Lung (tissue), 11 donors: ENCODE measurements at regions not wholly inside any gene's neighbourhood (a gene's known extent, or its start where the extent isn't known, plus 50 kb on each side); places are given as distances from the start of the nearest gene placed in this dataset.
"Not testable (repeated sequence)": the region's sequence is repeated elsewhere in the genome, so short reads cannot be mapped to it uniquely, and the experiment has no call there.

ENCODE experiments used
- ATAC-seq: fragments of 200-7000 bp; cut with Tn5 transposase; one replicate; pipeline ENCODE4 v1.9.1; 2020; ENCODE audit warnings: moderate number of reproducible peaks; ENCODE audit not compliant: insufficient read depth, low FRiP score
- DNase-seq, 3 donors: peaks; one replicate each; pipeline ENCODE4 v3.0.0-alpha.2; 2013 to 2017
- H3K27ac ChIP-seq, 2 donors: one replicate each; pipeline ENCODE4 v1.5.1; 2013; ENCODE audit warnings: mild to moderate bottlenecking in 2 of 2, moderate library complexity in 2 of 2, control low read depth in 1 of 2, inconsistent platforms in 1 of 2, low read depth in 1 of 2, low read length in 1 of 2
- H3K27me3 ChIP-seq, 3 donors: one replicate each; pipeline ENCODE4 v1.5.1; 2013; ENCODE audit warnings: low read length in 2 of 3; ENCODE audit not compliant: control insufficient read depth in 3 of 3, insufficient read depth in 3 of 3
- H3K36me3 ChIP-seq, 4 donors: one replicate each; pipeline ENCODE4 v1.5.1; 2013; ENCODE audit warnings: low read length in 4 of 4, mild to moderate bottlenecking in 1 of 4, moderate library complexity in 1 of 4; ENCODE audit not compliant: control insufficient read depth in 4 of 4, insufficient read depth in 4 of 4
- H3K4me1 ChIP-seq, 5 donors: one replicate each; pipeline ENCODE4 v1.5.1; 2013; ENCODE audit warnings: low read length in 5 of 5, mild to moderate bottlenecking in 2 of 5, moderate library complexity in 1 of 5; ENCODE audit not compliant: control insufficient read depth in 5 of 5, insufficient read depth in 5 of 5
- H3K4me3 ChIP-seq: one replicate; pipeline ENCODE4 v1.5.1; 2013; ENCODE audit warnings: mild to moderate bottlenecking, control low read depth, moderate library complexity
- H3K9ac ChIP-seq, 2 donors: one replicate each; pipeline ENCODE4 v1.5.1; 2013; ENCODE audit warnings: low read length in 2 of 2, control low read depth in 1 of 2; ENCODE audit not compliant: insufficient read depth in 1 of 2
- H3K9me3 ChIP-seq, 4 donors: one replicate each; pipeline ENCODE4 v1.5.1; 2013; ENCODE audit warnings: low read length in 3 of 4, mild to moderate bottlenecking in 1 of 4, moderate library complexity in 1 of 4; ENCODE audit not compliant: control insufficient read depth in 4 of 4, insufficient read depth in 3 of 4
- CTCF ChIP-seq: IDR thresholded peaks from 2 replicates; pipeline ENCODE4 v1.5.1; 2012; ENCODE audit warnings: mild to moderate bottlenecking; ENCODE audit errors: control extremely low read depth, extremely low read depth
- WGBS, 2 donors: extraction: QIAGEN DNeasy Blood & Tissue Kit; methylation state at CpG; one replicate each; pipeline ENCODE4 v1.1.7; 2013; 5-methylcytosine and 5-hydroxymethylcytosine counted together
- donor health status: control.
- donor health status: control.
- donor health status: Bipolar disorder and iron deficiency.
- donor health status: healthy.
- donor health status: DM: yes; HTN: yes; CAD: no.

DNA sequence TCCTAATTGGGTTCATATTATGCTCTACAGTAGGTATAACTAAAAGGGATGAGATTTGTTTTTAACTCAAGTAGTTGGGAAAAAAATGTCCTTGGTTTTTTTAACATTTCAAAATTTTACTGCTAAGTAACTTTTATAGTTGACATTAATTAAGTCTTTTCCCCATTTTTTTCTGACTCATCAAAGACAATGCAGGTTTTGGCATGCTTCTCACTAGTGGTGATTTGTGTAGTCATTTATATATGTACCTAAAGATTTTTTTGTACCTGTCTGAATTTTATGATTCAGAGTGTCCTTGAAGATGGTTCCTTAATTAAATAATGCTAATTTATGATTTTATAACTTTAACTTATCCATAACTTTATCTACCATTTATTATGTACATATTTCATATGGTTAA lies 882.3 kb upstream of the TMEFF2 start:
- Histone ChIP-seq H3K4me1 (no peaks in the 10 kb centered on the region), H3K4me3 (no peak overlapping the region), H3K27ac (no peak overlapping the region), H3K9me3 (no peaks in the 10 kb centered on the region), H3K9ac (no peak overlapping the region), H3K36me3 (no peaks in the 10 kb centered on the region), H3K27me3 (no peaks in the 10 kb centered on the region)
- ATAC-seq: no peak
- DNase-seq: no peak
- no peak for TF ChIP-seq CTCF

GRCh38 chr2:193074933-193075332 lies 880.2 kb upstream of the TMEFF2 start:
- H3K27me3 ChIP-seq: no peaks in the 10 kb centered on the region
- H3K36me3 ChIP-seq: no peaks in the 10 kb centered on the region
- ATAC-seq: no peak
- H3K4me3 ChIP-seq: no peak overlapping the region
- 79 to 86% methylated on average over 2 of the region's 2 CpGs for WGBS, 2 donors
- no peak for DNase-seq
- no peak for TF ChIP-seq CTCF
- H3K9ac ChIP-seq: no peak overlapping the region
- peaks cover 0 to 4% (median 0%) of the 10 kb centered on the region in 4 donors for H3K9me3 ChIP-seq
- H3K27ac ChIP-seq: no peak overlapping the region
- no peaks in the 10 kb centered on the region for H3K4me1 ChIP-seq

- no peaks in the 10 kb centered on the region for H3K27me3 ChIP-seq
- H3K27ac ChIP-seq: no peak overlapping the region
- DNase-seq: no peak
- no peak for ATAC-seq
- H3K36me3 ChIP-seq: no peaks in the 10 kb centered on the region
- no peaks in the 10 kb centered on the region for H3K4me1 ChIP-seq
- peaks cover 0 to 4% (median 2%) of the 10 kb centered on the region in 4 donors for H3K9me3 ChIP-seq
- H3K4me3 ChIP-seq: no peak overlapping the region
- no peak overlapping the region for H3K9ac ChIP-seq
- no peak for TF ChIP-seq CTCF
- 56 to 59% methylated on average over 3 of the region's 3 CpGs for WGBS, 2 donors
Observed at GRCh38 chr2:193072647-193073046, 877.9 kb upstream of the TMEFF2 start.

- not testable (repeated sequence) for H3K9me3 ChIP-seq, H3K4me3 ChIP-seq, H3K9ac ChIP-seq, H3K27ac ChIP-seq, DNase-seq, H3K4me1 ChIP-seq, H3K36me3 ChIP-seq, H3K27me3 ChIP-seq, ATAC-seq
- 83 to 90% methylated on average over 3 of the region's 3 CpGs for WGBS, 2 donors
Observed at GRCh38 chr2:193025556-193025955, 830.8 kb upstream of the TMEFF2 start.
